ENCODE measurements at regions not wholly inside any gene's neighbourhood (a gene's known extent, or its start where the extent isn't known, plus 50 kb on each side); places are given as distances from the start of the nearest gene placed in this dataset.
"Not testable (repeated sequence)": the region's sequence is repeated elsewhere in the genome, so short reads cannot be mapped to it uniquely, and the experiment has no call there.

DNA sequence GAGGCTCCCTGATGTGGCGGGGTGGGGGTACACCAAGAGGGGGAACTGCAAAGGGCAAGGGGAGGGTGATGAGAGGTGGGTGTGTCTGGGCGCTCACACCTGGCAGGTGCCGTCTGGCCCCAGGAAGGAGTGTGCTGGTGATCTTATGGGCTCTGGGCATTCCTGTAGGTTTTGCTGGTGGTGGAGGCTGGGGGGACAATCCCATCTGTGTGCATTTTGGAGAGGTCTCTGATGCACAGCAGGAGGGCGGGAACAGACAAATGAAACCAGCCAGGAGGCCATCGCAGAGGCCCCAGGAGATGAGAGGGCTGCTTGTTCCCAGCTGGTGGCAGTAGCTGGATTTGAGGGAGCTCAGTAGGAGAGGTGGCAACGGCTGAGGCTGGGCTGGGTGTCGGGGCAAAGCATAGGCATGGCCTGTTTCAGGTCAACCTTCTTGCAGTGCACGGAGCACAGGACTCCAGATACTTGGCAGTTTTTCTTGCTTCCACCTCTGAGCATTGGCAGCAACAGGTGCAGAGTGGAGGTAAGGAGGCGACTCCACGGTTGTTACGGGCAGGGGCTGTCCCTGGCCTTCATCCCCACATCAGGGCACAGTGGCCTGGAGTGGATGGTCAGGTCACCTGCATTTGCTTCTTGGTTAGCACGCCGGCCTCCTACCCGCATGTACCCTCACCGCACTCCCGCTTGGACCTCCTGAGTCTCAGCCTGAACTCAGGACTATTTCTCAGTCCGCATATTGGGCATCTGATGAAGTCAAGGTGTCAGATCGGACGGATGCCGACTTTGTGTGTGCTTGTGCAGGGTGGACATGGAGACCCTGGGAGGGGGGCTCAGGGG lies 194.2 kb upstream of the HDAC4 start:
- DNase-seq = no peak

GRCh38 chr2:239594019-239594771 lies 193.4 kb upstream of the HDAC4 start:
- DNase-seq = no peak

DNA sequence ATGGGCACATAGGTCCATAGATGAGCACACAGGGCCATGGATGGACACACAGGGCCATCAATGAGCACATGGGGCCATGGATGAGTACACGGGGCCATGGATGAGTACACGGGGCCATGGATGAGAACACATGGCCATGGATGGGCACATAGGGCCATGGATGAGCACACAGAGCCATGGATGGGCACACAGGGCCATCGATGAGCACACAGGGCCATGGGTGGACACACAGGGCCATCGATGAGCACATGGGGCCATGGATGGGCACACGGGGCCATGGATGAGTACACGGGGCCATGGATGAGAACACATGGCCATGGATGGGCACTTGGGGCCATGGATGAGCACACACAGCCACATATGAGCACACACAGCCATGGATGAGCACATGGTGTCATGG lies 192.6 kb upstream of the HDAC4 start:
- no peak for DNase-seq

DNA sequence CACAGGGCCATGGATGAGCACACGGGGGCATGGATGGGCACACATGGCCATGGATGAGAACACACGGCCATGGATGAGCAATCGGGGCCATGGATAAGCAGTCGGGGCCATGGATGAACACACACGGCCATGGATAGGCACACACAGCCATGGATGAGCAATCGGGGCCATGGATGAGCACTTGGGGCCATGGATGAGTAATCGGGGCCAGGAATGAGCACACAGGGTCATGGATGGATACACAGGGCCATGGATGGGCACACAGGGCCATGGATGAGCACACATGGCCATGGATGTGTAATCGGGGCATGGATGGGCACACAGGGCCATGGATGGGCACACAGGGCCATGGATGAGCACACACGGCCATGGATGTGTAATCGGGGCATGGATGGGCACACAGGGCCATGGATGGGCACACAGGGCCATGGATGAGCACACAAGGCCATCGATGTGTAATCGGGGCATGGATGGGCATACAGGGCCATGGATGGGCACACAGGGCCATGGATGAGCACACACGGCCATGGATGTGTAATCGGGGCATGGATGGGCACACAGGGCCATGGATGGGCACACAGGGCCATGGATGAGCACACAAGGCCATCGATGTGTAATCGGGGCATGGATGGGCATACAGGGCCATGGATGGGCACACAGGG lies 191.9 kb upstream of the HDAC4 start:
- DNase-seq = not testable (repeated sequence)

GRCh38 chr2:239590995-239591915 lies 190.4 kb upstream of the HDAC4 start:
- DNase-seq = no peak

- DNase-seq = no peak
Measured at GRCh38 chr2:239590276-239590675, 189.5 kb upstream of the HDAC4 start.

GRCh38 chr2:239589833-239590232 lies 189.0 kb upstream of the HDAC4 start:
- no peak for DNase-seq

DNA sequence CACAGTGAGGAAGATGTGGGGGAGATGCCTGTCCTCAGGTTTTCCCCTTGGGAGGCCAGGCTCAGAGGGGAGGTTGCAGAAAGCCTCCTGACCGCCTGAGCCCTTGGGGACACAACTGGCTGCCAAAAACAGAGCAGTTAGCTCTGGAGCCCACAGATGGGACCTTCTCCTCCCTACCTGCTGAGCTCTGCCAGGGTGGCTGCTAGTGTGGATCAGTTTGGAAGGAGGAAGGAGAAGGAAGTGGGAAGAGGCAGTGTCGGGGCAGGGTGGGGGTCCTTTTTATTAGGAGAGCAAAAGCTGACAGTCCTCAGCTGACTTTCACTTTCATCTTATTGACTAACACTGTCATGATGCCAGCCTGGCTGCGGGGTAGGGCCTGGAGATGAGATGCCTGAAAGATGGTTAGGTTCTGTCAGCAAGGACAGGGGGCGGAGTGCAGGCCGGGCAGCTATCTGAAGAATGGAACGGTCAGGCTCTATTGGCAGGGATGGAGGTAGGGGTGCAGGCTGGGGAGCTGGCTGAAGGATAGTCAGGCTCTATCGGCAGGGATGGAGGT lies 188.5 kb upstream of the HDAC4 start:
- DNase-seq = no peak

DNA sequence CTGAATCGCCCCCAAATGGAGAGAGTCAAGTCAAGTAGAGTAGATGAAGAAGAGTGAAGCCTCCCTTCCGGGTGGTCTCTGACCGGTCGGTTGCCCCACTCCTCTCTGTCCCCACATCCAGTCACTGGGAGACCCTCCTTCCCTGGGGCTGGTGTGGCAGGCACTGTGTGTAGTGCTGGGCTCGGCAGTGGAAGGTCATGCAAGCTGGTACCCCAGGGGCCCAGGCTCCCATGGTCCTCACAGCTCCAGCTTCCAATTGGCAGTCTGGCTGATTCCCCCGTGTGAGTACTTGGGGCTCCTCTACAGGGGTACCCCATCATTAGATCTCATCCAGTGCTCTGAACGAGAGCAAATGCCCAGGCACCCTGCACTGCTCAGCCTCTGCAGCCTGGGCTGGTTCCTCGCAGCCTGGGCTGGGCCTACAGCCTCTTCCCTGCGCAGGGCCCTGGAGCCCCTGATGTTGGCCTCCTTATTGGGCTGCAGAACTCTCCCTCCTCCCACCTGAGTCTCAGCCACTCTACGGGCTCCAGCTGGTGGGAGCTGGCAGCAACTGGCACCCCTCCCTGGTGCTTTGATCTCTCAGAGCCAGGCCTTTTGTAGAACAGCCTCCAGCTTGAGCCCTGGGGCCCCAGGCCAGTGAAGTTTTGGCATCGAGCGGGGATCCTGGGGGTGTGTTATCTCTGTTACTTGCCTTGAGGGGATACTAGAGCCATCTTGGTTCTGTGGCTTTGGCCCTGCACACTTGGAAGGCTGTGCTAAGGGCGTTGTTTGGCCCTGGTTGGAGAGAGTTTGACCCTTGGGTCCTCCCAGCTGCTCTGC lies 187.8 kb upstream of the HDAC4 start:
- no peak for DNase-seq

GRCh38 chr2:239587841-239588240 lies 187.0 kb upstream of the HDAC4 start:
- DNase-seq = no peak

- no peak for DNase-seq
Measured at GRCh38 chr2:239587311-239587731, 186.5 kb upstream of the HDAC4 start.

DNA sequence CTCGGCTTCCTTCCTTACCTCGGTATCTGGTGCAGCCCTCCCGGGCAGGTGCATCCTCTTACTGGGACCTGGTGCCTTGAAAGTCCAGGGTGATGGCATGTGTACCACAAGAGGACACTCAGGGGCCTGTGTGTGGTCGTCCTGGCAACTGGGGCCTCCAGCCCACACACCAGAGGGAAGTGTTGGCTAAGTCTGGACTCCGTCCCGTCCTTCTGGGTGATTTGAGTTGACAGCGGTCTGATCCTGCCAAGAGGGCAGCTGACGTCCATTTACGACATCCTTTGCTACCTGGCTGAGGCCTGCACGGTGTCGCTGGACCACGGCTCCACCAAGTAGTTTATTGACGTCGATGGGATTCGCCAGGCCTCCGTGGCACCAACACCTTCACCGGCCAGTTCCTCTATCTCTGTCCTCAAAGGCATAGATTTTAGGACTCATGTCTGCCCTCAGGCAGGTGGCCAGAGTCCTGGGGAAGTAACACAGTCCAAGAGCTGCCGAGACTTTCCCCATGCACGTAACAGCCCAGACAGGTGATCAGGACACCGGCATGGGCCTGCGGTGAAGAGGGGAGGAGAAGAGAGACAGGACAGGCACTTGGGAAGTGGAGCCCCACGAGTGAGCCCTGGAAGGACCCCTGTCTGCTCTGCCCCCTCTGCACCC lies 186.0 kb upstream of the HDAC4 start:
- no peak for DNase-seq

DNA sequence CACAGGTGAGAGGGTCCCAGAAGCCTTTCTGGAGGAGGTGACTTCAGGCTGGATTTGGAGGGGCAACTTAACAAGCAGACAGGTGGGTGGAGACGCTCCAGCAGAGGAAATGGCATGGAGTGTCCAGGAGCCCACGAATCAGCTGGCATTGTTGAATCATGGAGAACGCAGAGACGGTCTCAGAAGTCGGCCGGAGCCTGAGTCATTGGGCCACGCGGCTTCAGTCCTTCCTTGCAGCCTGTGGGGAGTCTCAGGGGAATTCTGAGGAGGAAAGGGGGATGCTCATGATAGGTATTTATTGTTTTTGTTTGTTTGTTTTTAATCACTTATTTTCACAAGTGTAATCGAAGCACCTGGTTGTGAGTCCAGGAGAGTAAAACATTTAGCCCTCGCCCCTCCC lies 184.6 kb upstream of the HDAC4 start:
- DNase-seq = no peak

- DNase-seq = no peak
Measured at GRCh38 chr2:239584986-239585385, 184.2 kb upstream of the HDAC4 start.

DNA sequence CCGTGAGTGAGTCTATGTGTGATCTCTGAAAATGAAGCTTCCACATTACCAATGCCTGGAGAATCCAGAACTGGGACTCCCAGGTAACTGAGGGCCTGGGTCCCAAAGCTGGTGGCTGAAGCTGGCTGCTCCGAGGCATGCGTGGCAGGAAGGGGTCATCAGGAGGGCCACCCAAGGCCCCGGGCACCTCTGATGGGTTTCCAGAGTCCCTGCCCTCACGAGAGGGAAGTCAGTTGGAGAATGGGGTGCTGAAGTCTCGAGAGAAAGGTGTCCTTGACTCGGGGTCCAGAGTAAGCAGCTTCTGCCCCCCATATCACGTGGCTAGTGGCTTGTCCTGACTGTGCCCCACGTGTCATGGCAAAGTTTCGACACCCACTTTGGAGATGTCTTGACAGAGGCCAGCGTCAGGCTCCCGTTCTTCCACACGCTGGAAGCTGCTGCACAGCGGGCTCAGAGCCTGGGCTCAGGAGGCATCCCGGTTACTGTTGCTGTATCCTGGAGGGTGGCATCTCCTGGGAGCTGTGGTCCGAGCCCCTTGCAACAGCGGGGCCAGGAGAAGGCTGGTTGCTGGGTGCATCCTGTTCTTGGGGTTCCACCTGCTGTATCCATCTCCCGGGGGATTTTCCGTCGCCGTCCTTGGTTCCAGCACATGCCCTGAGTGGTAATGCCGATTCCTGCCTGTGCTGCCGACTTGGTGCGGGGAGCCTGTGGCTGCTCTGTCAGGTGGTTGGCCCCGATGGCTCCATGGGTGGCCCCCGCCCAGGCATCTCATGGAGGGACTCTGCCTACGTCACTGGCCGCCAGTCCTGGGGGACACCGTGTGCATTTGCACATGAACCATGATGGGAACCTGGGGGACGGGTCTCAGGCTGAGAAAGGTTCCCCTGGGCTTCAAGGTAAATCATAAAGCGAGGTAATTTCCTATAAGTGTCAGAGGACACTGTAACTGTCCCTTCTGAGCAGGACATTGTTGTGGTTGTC lies 183.3 kb upstream of the HDAC4 start:
- no peak for DNase-seq

DNA sequence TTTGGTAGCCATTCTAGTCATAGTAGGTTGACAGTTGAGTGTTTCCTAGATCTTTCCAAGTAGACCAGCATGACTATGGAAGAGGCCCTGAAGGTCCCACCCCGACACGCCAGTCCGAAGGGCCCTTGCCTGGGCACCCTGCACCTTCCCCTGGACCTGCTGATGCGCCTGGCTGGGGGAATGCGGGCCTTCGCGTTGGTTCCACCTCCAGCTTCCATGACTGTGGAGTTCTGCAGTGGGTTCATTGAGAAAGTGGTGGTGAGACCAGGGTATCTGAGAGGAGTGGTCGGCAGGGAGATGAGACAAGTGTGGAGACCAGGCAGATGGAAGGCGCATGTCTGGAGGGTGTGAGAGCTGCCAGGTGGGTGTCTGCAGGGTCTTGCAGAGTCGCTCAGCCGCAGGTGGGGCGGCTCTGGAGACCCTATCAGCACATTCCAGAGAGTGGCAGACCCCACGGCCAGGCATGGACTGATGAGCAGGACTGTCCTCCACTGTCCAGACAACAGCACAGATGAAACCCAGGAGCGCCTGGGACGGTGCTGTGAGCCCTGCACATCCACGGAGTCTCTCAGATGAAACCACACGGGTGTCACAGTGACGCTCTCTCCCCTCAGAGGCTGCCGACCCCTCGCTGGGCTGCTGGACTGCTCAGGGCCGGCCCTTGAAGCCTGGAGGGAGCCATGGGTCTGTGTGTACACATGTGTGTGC lies 182.5 kb upstream of the HDAC4 start:
- DNase-seq = no peak

DNA sequence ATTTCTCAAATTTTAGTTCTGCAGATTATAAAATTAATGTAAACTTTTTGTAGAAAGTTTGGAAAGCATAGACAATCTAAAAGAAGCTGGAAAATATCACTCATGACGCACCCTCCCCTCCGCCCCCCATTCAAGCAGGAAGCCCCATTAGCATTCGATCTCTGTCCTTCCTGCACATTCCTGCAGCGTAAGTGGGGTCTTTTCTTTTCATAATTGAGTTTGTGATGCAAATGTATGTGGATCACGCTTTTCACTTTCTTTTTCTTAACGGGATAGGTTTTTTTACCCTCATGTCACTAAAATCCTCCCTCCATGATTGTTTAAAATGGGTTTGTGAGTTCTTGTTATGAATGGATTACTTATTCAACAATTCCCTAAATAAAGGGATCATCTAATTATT lies 181.7 kb upstream of the HDAC4 start:
- DNase-seq = no peak

DNA sequence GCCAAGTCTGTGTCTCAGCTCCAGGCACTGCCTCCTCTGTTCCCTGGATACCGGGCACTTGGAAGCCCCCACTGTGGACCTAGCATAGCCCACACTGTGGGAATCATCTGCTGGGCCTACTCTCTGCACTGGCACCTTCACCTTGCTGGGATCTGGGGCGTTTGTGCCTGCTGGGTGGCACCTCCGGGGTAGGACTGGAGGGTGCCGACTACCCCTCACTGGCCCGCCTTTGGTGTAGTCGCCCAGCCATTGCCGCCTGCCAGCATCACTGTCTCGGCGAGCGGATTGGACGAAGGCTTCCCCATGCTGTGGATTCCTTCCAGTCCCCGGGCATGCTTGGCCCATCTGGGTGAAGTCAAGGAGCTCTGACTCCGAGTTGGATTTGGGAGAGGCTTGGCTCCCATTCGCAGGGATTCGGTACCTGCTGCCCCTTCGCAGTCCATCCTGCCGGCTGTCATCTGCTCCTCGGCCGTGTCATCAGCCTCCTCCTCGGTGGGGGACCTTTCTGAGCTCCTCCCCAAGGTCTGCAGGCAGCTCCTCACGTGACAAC lies 180.6 kb upstream of the HDAC4 start:
- DNase-seq = no peak

- no peak for DNase-seq
Measured at GRCh38 chr2:239580199-239580527, 179.3 kb upstream of the HDAC4 start.
